SK-N-SH treated with all-trans-retinoic acid at 6 μM for 48 hours (cell line): ENCODE measurements at regions not wholly inside any gene's neighbourhood (a gene's known extent, or its start where the extent isn't known, plus 50 kb on each side); places are given as distances from the start of the nearest gene placed in this dataset.

ENCODE experiments used
- ATAC-seq: fragments of 200-7000 bp; cut with Tn5 transposase; 3 replicates; pipeline ENCODE4 v1.9.1; 2020; ENCODE audit warnings: mild to moderate bottlenecking, moderate library complexity
- CSDC2 ChIP-seq: fragments of 250-450 bp; sonication (Bioruptor Pico); IDR thresholded peaks from 2 replicates; pipeline ENCODE4 v1.5.0; 2020; ENCODE audit warnings: mild to moderate bottlenecking, moderate library complexity
- CSRNP3 ChIP-seq: fragments of 250-450 bp; sonication (Bioruptor Pico); IDR thresholded peaks from 2 replicates; pipeline ENCODE4 v1.5.1; 2021; ENCODE audit warnings: mild to moderate bottlenecking, moderate library complexity
- ESRRG ChIP-seq: fragments of 250-450 bp; sonication (Bioruptor Pico); IDR thresholded peaks from 2 replicates; pipeline ENCODE4 v1.6.1; 2021; ENCODE audit warnings: mild to moderate bottlenecking
- GLIS3 ChIP-seq: fragments of 250-450 bp; sonication (Bioruptor Pico); IDR thresholded peaks from 2 replicates; pipeline ENCODE4 v1.5.0; 2020; ENCODE audit warnings: mild to moderate bottlenecking, moderate library complexity
- ISL1 ChIP-seq: fragments of 250-450 bp; sonication (Bioruptor Pico); IDR thresholded peaks from 2 replicates; pipeline ENCODE4 v2.1.2; 2022; ENCODE audit warnings: mild to moderate bottlenecking, moderate library complexity
- PPARA ChIP-seq: fragments of 250-450 bp; sonication (Bioruptor Pico); IDR thresholded peaks from 2 replicates; pipeline ENCODE4 v1.5.0; 2020; ENCODE audit warnings: mild to moderate bottlenecking, borderline replicate concordance
- RARB ChIP-seq: fragments of 250-450 bp; sonication (Bioruptor Pico); IDR thresholded peaks from 2 replicates; pipeline ENCODE4 v1.8.0; 2021; ENCODE audit warnings: mild to moderate bottlenecking, moderate library complexity
- SNAI2 ChIP-seq: fragments of 250-450 bp; sonication (Bioruptor Pico); IDR thresholded peaks from 2 replicates; pipeline ENCODE4 v1.5.0; 2020; ENCODE audit warnings: mild to moderate bottlenecking, moderate library complexity
- TCF4 ChIP-seq: fragments of 250-450 bp; sonication (Bioruptor Pico); IDR thresholded peaks from 2 replicates; pipeline ENCODE4 v1.8.0; 2021; ENCODE audit warnings: mild to moderate bottlenecking, moderate library complexity, borderline replicate concordance
- TSHZ2 ChIP-seq: fragments of 250-450 bp; sonication (Bioruptor Pico); IDR thresholded peaks from 2 replicates; pipeline ENCODE4 v1.5.0; 2020; ENCODE audit warnings: mild to moderate bottlenecking, moderate library complexity
- ZC3H10 ChIP-seq: fragments of 250-450 bp; sonication (Bioruptor Pico); IDR thresholded peaks from 2 replicates; pipeline ENCODE4 v1.5.1; 2021; ENCODE audit warnings: mild to moderate bottlenecking, moderate library complexity
- ZFP3 ChIP-seq: fragments of 250-450 bp; sonication (Bioruptor Pico); IDR thresholded peaks from 2 replicates; pipeline ENCODE4 v1.5.0; 2020; ENCODE audit warnings: mild to moderate bottlenecking, moderate library complexity
- ZFP30 ChIP-seq: fragments of 450-650 bp; formaldehyde crosslinking; IDR thresholded peaks from 2 replicates; pipeline ENCODE4 v1.5.0; 2022; ENCODE audit warnings: mild to moderate bottlenecking, moderate library complexity
- ZNF565 ChIP-seq: fragments of 450-650 bp; formaldehyde crosslinking; conservative IDR thresholded peaks from 2 replicates; pipeline ENCODE4 v1.5.0; 2020; ENCODE audit warnings: low read depth, mild to moderate bottlenecking, moderate library complexity
- ZNF70 ChIP-seq: fragments of 450-650 bp; formaldehyde crosslinking; IDR thresholded peaks from 2 replicates; pipeline ENCODE4 v1.5.0; 2020; ENCODE audit warnings: mild to moderate bottlenecking, moderate library complexity
- TF ChIP-seq, protein P1 (sequence below): fragments of 250-450 bp; sonication (Bioruptor Pico); IDR thresholded peaks from 2 replicates; pipeline ENCODE4 v1.8.0; 2021; ENCODE audit warnings: low read depth, mild to moderate bottlenecking, moderate library complexity, borderline replicate concordance
- TF ChIP-seq, protein P2 (sequence below): fragments of 250-450 bp; sonication (Bioruptor Pico); IDR thresholded peaks from 2 replicates; pipeline ENCODE4 v1.5.1; 2020; ENCODE audit warnings: low read depth, mild to moderate bottlenecking, moderate library complexity

GRCh38 chr4:128364565-128364964 is 77.0 kb upstream of the PGRMC2 start:
- no peak for ATAC-seq
- TF ChIP-seq GLIS3 (CRISPR knock-in tag) (no peak), ZC3H10 (CRISPR knock-in tag) (no peak), ZFP30 (no peak), PPARA (no peak), TCF4 (no peak)
- TF ChIP-seq, protein P1, sequence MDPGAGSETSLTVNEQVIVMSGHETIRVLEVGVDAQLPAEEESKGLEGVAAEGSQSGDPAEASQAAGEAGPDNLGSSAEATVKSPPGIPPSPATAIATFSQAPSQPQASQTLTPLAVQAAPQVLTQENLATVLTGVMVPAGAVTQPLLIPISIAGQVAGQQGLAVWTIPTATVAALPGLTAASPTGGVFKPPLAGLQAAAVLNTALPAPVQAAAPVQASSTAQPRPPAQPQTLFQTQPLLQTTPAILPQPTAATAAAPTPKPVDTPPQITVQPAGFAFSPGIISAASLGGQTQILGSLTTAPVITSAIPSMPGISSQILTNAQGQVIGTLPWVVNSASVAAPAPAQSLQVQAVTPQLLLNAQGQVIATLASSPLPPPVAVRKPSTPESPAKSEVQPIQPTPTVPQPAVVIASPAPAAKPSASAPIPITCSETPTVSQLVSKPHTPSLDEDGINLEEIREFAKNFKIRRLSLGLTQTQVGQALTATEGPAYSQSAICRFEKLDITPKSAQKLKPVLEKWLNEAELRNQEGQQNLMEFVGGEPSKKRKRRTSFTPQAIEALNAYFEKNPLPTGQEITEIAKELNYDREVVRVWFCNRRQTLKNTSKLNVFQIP = no peak
- TF ChIP-seq, all 23 proteins: peak for 0

DNA sequence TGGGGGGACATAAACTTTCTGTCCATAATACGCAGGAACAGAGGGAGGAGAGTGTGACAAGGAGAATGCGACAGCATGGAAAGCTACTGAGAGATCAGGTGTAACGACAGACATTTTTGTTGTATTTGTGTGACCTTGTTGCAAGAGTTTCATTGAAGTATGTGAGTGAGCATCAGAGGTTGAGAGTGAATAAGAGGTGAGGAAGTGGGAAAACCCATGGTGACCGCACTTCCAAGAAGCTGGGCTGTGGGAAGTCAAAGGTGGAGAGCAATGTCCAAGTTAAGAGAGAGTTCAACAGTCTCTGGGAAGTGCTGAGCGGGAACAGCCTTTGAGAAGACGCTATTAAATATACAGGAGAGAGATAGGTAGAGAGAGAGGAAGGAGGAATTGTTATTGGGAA is 76.4 kb upstream of the PGRMC2 start:
- no peak for ATAC-seq
- TF ChIP-seq TSHZ2 (no peak), ZFP3 (no peak), ZNF565 (CRISPR knock-in tag) (no peak), RARB (CRISPR knock-in tag) (no peak), CSDC2 (CRISPR knock-in tag) (no peak), TCF4 (no peak), SNAI2 (CRISPR knock-in tag) (no peak)
- TF ChIP-seq, protein P1 = no peak
- TF ChIP-seq, protein P2, sequence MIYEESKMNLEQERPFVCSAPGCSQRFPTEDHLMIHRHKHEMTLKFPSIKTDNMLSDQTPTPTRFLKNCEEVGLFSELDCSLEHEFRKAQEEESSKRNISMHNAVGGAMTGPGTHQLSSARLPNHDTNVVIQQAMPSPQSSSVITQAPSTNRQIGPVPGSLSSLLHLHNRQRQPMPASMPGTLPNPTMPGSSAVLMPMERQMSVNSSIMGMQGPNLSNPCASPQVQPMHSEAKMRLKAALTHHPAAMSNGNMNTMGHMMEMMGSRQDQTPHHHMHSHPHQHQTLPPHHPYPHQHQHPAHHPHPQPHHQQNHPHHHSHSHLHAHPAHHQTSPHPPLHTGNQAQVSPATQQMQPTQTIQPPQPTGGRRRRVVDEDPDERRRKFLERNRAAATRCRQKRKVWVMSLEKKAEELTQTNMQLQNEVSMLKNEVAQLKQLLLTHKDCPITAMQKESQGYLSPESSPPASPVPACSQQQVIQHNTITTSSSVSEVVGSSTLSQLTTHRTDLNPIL (CRISPR knock-in tag) = no peak

DNA sequence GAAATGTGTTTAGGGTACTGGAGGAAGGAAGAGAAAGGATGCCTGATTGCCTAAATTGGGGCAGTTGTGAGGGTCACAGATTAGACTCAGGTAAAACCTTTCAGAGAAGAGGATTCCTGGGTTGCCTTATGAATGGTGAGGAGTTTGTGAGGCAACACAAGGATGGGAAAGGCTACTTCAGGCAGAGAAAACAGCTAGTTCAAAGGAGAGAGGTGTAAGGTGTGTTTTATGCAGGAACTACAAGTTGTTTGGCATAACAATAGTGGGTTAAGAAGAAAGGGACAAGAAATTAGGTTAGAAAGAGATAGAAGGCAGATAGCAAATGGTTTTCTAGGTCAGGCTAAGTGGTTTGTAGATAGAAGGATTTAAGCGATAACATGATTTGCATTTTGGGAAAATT is 75.1 kb upstream of the PGRMC2 start:
- ATAC-seq = no peak
- TF ChIP-seq CSRNP3 (no peak), ZNF70 (CRISPR knock-in tag) (no peak), TCF4 (no peak), CSDC2 (CRISPR knock-in tag) (no peak), ZFP3 (no peak), ZNF565 (CRISPR knock-in tag) (no peak), ESRRG (CRISPR knock-in tag) (no peak), ISL1 (CRISPR knock-in tag) (no peak), TSHZ2 (no peak)
- TF ChIP-seq, protein P2 (CRISPR knock-in tag) = no peak
- TF ChIP-seq, protein P1 = no peak
- TF ChIP-seq, all 23 proteins: peak for 0
